ENCODE measurements at regions not wholly inside any gene's neighbourhood (a gene's known extent, or its start where the extent isn't known, plus 50 kb on each side); places are given as distances from the start of the nearest gene placed in this dataset.
"Not testable (repeated sequence)": the region's sequence is repeated elsewhere in the genome, so short reads cannot be mapped to it uniquely, and the experiment has no call there.

DNA sequence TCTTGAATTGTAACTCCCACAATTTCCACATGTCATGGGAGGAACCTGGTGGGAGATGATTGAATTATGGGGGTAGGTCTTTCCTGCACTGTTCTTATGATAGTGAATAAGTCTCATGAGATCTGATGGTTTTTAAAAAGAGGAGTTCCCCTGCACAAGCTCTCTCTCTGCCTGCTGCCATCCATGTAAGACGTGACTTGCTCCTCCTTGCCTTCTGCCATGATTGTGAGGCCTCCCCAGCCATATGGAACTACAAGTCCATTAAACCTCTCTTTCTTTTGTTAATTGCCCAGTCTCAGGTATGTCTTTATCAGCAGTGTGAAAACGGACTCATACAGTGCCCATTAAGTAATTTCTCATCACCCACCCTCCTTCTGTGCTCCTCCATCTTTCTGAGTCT lies 159.6 kb upstream of the RPH3A start:
- TF ChIP-seq, protein P1, sequence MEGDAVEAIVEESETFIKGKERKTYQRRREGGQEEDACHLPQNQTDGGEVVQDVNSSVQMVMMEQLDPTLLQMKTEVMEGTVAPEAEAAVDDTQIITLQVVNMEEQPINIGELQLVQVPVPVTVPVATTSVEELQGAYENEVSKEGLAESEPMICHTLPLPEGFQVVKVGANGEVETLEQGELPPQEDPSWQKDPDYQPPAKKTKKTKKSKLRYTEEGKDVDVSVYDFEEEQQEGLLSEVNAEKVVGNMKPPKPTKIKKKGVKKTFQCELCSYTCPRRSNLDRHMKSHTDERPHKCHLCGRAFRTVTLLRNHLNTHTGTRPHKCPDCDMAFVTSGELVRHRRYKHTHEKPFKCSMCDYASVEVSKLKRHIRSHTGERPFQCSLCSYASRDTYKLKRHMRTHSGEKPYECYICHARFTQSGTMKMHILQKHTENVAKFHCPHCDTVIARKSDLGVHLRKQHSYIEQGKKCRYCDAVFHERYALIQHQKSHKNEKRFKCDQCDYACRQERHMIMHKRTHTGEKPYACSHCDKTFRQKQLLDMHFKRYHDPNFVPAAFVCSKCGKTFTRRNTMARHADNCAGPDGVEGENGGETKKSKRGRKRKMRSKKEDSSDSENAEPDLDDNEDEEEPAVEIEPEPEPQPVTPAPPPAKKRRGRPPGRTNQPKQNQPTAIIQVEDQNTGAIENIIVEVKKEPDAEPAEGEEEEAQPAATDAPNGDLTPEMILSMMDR (conservative IDR thresholded peaks at IDR 0.05; ENCODE audit: low read length) = not testable (repeated sequence)
- TF ChIP-seq EZH2phosphoT487 (IDR thresholded peaks at IDR 0.05; ENCODE audit: borderline replicate concordance) = not testable (repeated sequence)
